GM12878 (cell line): ENCODE measurements at regions not wholly inside any gene's neighbourhood (a gene's known extent, or its start where the extent isn't known, plus 50 kb on each side); places are given as distances from the start of the nearest gene placed in this dataset.

Experiments
- ATAC-seq: fragments of 200-7000 bp; cut with Tn5 transposase; 3 replicates; pipeline ENCODE4 v1.9.1; 2020; ENCODE audit warnings: mild to moderate bottlenecking, moderate library complexity
- BruUV-seq: library from RNA; stranded (reverse); fragments of 400-500 nt; replicated peaks from 2 replicates; lab custom pipeline; 2021; lab: Mats Ljungman, UMichigan
- CTCF ChIA-PET: fragments of 300-600 bp; sonication (Branson Sonifier 250); formaldehyde crosslinking; extraction: SDS; loops from one replicate; lab custom pipeline; 2021; ENCODE audit warnings: inconsistent platforms; lab: Yijun Ruan, JAX
- POLR2A ChIA-PET: fragments of 350-600 bp; formaldehyde crosslinking; extraction: SDS; loops from one replicate; lab custom pipeline; 2021; ENCODE audit warnings: inconsistent platforms; lab: Charles Lee
- RAD21 ChIA-PET: fragments of 300-600 bp; sonication (Branson Sonifier 250); formaldehyde crosslinking; loops from one replicate; lab custom pipeline; 2023; ENCODE audit warnings: antibody characterized with exemption; ENCODE audit not compliant: unreplicated experiment; lab: Charles Lee
- SMC1A ChIA-PET: fragments of 300-600 bp; sonication (Branson Sonifier 250); formaldehyde crosslinking; loops from one replicate; lab custom pipeline; 2023; ENCODE audit not compliant: unreplicated experiment, uncharacterized antibody; lab: Charles Lee
- DNase-seq: peaks from one replicate; pipeline ENCODE4 v3.0.0-alpha.2; 2011; ENCODE audit warnings: low read depth, low spot score
- FAIRE-seq: peaks from 3 replicates; lab custom pipeline; 2011; peaks lifted over from hg19 to GRCh38; lab: Jason Lieb, UNC
- H2AFZ ChIP-seq: 2 replicates; pipeline ENCODE4 v1.6.0; 2011; ENCODE audit warnings: low read depth, low read length, control low read depth; ENCODE audit not compliant: control insufficient read depth
- H3K27ac ChIP-seq: 2 replicates; pipeline ENCODE4 v1.5.1; 2011; ENCODE audit warnings: control low read depth; ENCODE audit not compliant: control insufficient read depth, insufficient read depth
- H3K27me3 ChIP-seq, 2 experiments: replicated peaks in 1 of 2; 2 replicates each; pipeline versions ENCODE4 v1.6.0 to v1.6.1; 2011; ENCODE audit warnings: low read length in 1 of 2; ENCODE audit not compliant: control insufficient read depth in 2 of 2, insufficient read depth in 2 of 2
- H3K36me3 ChIP-seq, 2 experiments: 2 replicates each; pipeline ENCODE4 v1.5.1; 2011; ENCODE audit warnings: low read length in 1 of 2; ENCODE audit not compliant: control insufficient read depth in 2 of 2, insufficient read depth in 2 of 2
- H3K4me1 ChIP-seq: 2 replicates; pipeline ENCODE4 v1.6.1; 2011; ENCODE audit warnings: mild to moderate bottlenecking, low read length, moderate library complexity, mixed read lengths; ENCODE audit not compliant: control insufficient read depth, insufficient read depth
- H3K4me2 ChIP-seq: 2 replicates; pipeline ENCODE4 v1.6.0; 2011; ENCODE audit warnings: control low read depth; ENCODE audit not compliant: control insufficient read depth, insufficient read depth
- H3K4me3 ChIP-seq: fragments of 200-600 bp; sonication (generic); 2 replicates; pipeline ENCODE4 v1.5.1; 2016
- H3K79me2 ChIP-seq: 2 replicates; pipeline ENCODE4 v1.6.0; 2011; ENCODE audit warnings: low read length; ENCODE audit not compliant: control insufficient read depth, insufficient read depth
- H3K9ac ChIP-seq: 2 replicates; pipeline ENCODE4 v1.8.0; 2011; ENCODE audit warnings: low read length, control low read depth, mixed read lengths; ENCODE audit not compliant: control insufficient read depth, insufficient read depth
- H3K9me3 ChIP-seq: replicated peaks from 3 replicates; pipeline ENCODE4 v1.5.1; 2011; ENCODE audit warnings: mild to moderate bottlenecking, low read length; ENCODE audit not compliant: control insufficient read depth, insufficient read depth
- H4K20me1 ChIP-seq: 2 replicates; pipeline ENCODE4 v1.6.0; 2011; ENCODE audit not compliant: control insufficient read depth, insufficient read depth
- WGBS: methylation state at CpG from one replicate; pipeline ENCODE4 v1.1.6; 2016; ENCODE audit warnings: low lambda C conversion rate; ENCODE audit not compliant: insufficient replicate concordance, insufficient coverage; ENCODE audit errors: missing lambda C conversion rate; 5-methylcytosine and 5-hydroxymethylcytosine counted together
- in situ Hi-C: fragments of 300-500 bp; cut with MboI; formaldehyde crosslinking; loops from 9 replicates; pipeline ENCODE4 v1.14.3; 2018; ENCODE audit warnings: mixed read lengths
- intact Hi-C: fragments of 100-400 bp; cut with micrococcal nuclease; formaldehyde crosslinking; loops from one replicate; pipeline ENCODE4 v1.14.2; 2022; ENCODE audit not compliant: unreplicated experiment
- TF ChIP-seq, protein P1 (sequence below): fragments of 450-650 bp; IDR thresholded peaks from 2 replicates; pipeline ENCODE4 v1.6.1; 2014; ENCODE audit warnings: mild to moderate bottlenecking
- TF ChIP-seq, protein P2 (sequence below): fragments of 450-650 bp; formaldehyde crosslinking; IDR thresholded peaks from 2 replicates; pipeline ENCODE4 v1.5.0; 2022; ENCODE audit warnings: mild to moderate bottlenecking, missing genetic modification characterization
- TF ChIP-seq, protein P3 (sequence below): fragments of 450-650 bp; IDR thresholded peaks from 2 replicates; pipeline ENCODE4 v1.6.1; 2016; ENCODE audit warnings: mild to moderate bottlenecking, moderate library complexity, borderline replicate concordance

DNA sequence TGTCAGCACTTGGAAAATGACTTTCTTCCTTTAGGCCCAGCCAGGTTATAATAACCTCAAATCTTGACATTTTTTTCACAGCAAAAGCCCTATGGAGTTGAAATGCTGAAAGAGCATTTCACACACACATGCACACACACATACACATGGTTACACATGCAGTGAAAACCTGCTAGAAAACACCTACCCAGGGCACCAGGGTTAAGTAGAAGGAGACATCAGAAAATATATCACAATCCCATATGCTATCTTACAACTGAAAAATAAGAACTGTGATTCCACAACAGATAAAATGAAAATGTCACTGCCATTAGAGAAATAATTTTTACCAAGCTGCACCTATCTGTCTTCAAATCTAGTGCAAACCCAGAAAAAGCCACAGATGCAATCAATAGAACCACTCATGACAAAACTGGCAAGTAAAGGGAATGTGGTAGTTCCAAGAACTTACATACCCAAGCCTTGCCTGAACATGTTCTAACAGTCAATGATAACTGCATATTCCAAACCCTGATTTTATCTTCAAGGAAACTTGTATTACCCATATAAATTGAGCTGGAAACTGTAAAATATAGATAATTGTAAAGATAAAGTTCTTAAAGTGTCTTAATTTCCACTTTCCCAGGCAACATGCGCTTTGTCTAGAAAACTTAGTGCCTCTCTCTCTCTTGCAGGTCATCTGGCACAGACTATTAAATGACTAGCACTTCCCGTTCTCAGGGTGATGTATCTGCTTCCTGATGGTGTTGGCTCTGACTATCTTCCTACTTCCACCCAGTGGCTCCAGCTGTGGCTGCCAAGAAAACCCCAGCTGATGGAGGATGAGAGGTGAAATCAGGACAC is 250.2 kb upstream of the PTGER4 start:
- no peak overlapping the region for H3K4me3 ChIP-seq
- no peaks in the 10 kb centered on the region for H3K4me1 ChIP-seq
- ChIA-PET SMC1A (no interaction called here), RAD21 (no interaction called here), POLR2A (no interaction called here), CTCF (no interaction called here)
- no peaks in the 10 kb centered on the region for H3K27me3 ChIP-seq
- 50% methylated on average over 2 of the region's 2 CpGs for WGBS
- TF ChIP-seq, protein P1, sequence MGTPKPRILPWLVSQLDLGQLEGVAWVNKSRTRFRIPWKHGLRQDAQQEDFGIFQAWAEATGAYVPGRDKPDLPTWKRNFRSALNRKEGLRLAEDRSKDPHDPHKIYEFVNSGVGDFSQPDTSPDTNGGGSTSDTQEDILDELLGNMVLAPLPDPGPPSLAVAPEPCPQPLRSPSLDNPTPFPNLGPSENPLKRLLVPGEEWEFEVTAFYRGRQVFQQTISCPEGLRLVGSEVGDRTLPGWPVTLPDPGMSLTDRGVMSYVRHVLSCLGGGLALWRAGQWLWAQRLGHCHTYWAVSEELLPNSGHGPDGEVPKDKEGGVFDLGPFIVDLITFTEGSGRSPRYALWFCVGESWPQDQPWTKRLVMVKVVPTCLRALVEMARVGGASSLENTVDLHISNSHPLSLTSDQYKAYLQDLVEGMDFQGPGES, result no peak
- TF ChIP-seq, protein P2, sequence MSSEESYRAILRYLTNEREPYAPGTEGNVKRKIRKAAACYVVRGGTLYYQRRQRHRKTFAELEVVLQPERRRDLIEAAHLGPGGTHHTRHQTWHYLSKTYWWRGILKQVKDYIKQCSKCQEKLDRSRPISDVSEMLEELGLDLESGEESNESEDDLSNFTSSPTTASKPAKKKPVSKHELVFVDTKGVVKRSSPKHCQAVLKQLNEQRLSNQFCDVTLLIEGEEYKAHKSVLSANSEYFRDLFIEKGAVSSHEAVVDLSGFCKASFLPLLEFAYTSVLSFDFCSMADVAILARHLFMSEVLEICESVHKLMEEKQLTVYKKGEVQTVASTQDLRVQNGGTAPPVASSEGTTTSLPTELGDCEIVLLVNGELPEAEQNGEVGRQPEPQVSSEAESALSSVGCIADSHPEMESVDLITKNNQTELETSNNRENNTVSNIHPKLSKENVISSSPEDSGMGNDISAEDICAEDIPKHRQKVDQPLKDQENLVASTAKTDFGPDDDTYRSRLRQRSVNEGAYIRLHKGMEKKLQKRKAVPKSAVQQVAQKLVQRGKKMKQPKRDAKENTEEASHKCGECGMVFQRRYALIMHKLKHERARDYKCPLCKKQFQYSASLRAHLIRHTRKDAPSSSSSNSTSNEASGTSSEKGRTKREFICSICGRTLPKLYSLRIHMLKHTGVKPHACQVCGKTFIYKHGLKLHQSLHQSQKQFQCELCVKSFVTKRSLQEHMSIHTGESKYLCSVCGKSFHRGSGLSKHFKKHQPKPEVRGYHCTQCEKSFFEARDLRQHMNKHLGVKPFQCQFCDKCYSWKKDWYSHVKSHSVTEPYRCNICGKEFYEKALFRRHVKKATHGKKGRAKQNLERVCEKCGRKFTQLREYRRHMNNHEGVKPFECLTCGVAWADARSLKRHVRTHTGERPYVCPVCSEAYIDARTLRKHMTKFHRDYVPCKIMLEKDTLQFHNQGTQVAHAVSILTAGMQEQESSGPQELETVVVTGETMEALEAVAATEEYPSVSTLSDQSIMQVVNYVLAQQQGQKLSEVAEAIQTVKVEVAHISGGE (CRISPR knock-in tag), result no peak
- TF ChIP-seq, protein P3, sequence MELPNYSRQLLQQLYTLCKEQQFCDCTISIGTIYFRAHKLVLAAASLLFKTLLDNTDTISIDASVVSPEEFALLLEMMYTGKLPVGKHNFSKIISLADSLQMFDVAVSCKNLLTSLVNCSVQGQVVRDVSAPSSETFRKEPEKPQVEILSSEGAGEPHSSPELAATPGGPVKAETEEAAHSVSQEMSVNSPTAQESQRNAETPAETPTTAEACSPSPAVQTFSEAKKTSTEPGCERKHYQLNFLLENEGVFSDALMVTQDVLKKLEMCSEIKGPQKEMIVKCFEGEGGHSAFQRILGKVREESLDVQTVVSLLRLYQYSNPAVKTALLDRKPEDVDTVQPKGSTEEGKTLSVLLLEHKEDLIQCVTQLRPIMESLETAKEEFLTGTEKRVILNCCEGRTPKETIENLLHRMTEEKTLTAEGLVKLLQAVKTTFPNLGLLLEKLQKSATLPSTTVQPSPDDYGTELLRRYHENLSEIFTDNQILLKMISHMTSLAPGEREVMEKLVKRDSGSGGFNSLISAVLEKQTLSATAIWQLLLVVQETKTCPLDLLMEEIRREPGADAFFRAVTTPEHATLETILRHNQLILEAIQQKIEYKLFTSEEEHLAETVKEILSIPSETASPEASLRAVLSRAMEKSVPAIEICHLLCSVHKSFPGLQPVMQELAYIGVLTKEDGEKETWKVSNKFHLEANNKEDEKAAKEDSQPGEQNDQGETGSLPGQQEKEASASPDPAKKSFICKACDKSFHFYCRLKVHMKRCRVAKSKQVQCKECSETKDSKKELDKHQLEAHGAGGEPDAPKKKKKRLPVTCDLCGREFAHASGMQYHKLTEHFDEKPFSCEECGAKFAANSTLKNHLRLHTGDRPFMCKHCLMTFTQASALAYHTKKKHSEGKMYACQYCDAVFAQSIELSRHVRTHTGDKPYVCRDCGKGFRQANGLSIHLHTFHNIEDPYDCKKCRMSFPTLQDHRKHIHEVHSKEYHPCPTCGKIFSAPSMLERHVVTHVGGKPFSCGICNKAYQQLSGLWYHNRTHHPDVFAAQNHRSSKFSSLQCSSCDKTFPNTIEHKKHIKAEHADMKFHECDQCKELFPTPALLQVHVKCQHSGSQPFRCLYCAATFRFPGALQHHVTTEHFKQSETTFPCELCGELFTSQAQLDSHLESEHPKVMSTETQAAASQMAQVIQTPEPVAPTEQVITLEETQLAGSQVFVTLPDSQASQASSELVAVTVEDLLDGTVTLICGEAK, result no peak
- H3K9ac ChIP-seq, result no peak overlapping the region
- H3K79me2 ChIP-seq, result no peaks in the 10 kb centered on the region
- H3K27ac ChIP-seq, result no peak overlapping the region
- ATAC-seq, result no peak
- BruUV-seq, result no TSS peak
- H4K20me1 ChIP-seq, result no peaks in the 10 kb centered on the region
- H3K36me3 ChIP-seq, result no peaks in the 10 kb centered on the region
- H3K9me3 ChIP-seq, result no peaks in the 10 kb centered on the region; the same call in 1 of the 3 replicates
- no peak for DNase-seq
- H2AFZ ChIP-seq, result no peak overlapping the region
- FAIRE-seq, result no peak
- intact Hi-C loops, result no loop called here
- no peak overlapping the region for H3K4me2 ChIP-seq
- in situ Hi-C loops, result no loop called here
